K562 (cell line): ENCODE measurements at regions not wholly inside any gene's neighbourhood (a gene's known extent, or its start where the extent isn't known, plus 50 kb on each side); places are given as distances from the start of the nearest gene placed in this dataset.
A peak's percentile ranks its signal among the peaks of the same experiment; 100 is the strongest.

ENCODE experiments used
- ATAC-seq: fragments of 200-7000 bp; cut with Tn5 transposase; 3 replicates; pipeline ENCODE4 v1.9.1; 2020; ENCODE audit warnings: moderate library complexity
- BruUV-seq: library from RNA; stranded (reverse); fragments of 400-500 nt; replicated peaks from 2 replicates; lab custom pipeline; 2021; lab: Mats Ljungman, UMichigan
- CTCF ChIA-PET: fragments of 300-600 bp; formaldehyde crosslinking; extraction: SDS; loops from one replicate; lab custom pipeline; 2021; ENCODE audit warnings: low intra/inter-chr PET ratio; lab: Yijun Ruan, JAX
- POLR2A ChIA-PET: fragments of 300-600, 350-650 bp; sonication (Branson Sonifier 250); formaldehyde crosslinking; extraction: SDS; loops from one replicate; lab custom pipeline; 2021; ENCODE audit warnings: antibody characterized with exemption, inconsistent platforms; lab: Yijun Ruan, JAX
- DNase-seq, 4 experiments: peaks; one replicate each; pipeline versions ENCODE4 v3.0.0 to v3.0.0-alpha.2; 2011 to 2018; ENCODE audit warnings: low spot score in 3 of 4, mixed read lengths in 3 of 4; ENCODE audit errors: extremely low read depth in 1 of 4
- FAIRE-seq: peaks from 2 replicates; lab custom pipeline; 2011; peaks lifted over from hg19 to GRCh38; lab: Jason Lieb, UNC
- H2AFZ ChIP-seq: 2 replicates; pipeline ENCODE4 v1.6.0; 2011; ENCODE audit warnings: low read depth, low read length, control low read depth, inconsistent platforms
- H3K27ac ChIP-seq: fragments of 200-600 bp; 3 replicates; pipeline ENCODE4 v1.8.0; 2011; ENCODE audit warnings: low read depth, mild to moderate bottlenecking, control low read depth, inconsistent platforms, low read length, moderate library complexity, mixed read lengths; ENCODE audit errors: extremely low read depth
- H3K27me3 ChIP-seq, 2 experiments: fragments of 300-600 bp in 1 of 2; 2 replicates in 1 of 2; 3 replicates in 1 of 2; pipeline versions ENCODE4 v1.6.0 to v1.8.0; 2011; ENCODE audit warnings: inconsistent platforms in 2 of 2, low read length in 2 of 2, mild to moderate bottlenecking in 1 of 2, mixed read lengths in 1 of 2, moderate library complexity in 1 of 2; ENCODE audit not compliant: control insufficient read depth in 2 of 2, insufficient read depth in 2 of 2
- H3K36me3 ChIP-seq: fragments of 300-600 bp; 3 replicates; pipeline ENCODE4 v1.8.0; 2011; ENCODE audit warnings: mild to moderate bottlenecking, low read length, inconsistent platforms; ENCODE audit not compliant: control insufficient read depth, insufficient read depth
- H3K4me1 ChIP-seq, 2 experiments: fragments of 200-600 bp in 1 of 2; replicated peaks in 1 of 2; 2 replicates in 1 of 2; 3 replicates in 1 of 2; pipeline versions ENCODE4 v1.5.1 to v1.8.0; 2011; ENCODE audit warnings: inconsistent platforms in 2 of 2, low read length in 2 of 2, mild to moderate bottlenecking in 1 of 2, mixed read lengths in 1 of 2, moderate library complexity in 1 of 2; ENCODE audit not compliant: control insufficient read depth in 2 of 2, insufficient read depth in 2 of 2
- H3K4me2 ChIP-seq: 2 replicates; pipeline ENCODE4 v1.6.1; 2011; ENCODE audit warnings: low read length, control low read depth, inconsistent platforms, mixed read lengths; ENCODE audit not compliant: insufficient read depth
- H3K4me3 ChIP-seq: fragments of 200-600 bp; sonication (generic), shearing (Covaris generic); 2 replicates; pipeline ENCODE4 v1.5.1; 2016; ENCODE audit warnings: control low read depth, inconsistent platforms
- H3K79me2 ChIP-seq: fragments of 200-600 bp; 3 replicates; pipeline ENCODE4 v1.8.0; 2011; ENCODE audit warnings: low read length, inconsistent platforms; ENCODE audit not compliant: control insufficient read depth, insufficient read depth
- H3K9ac ChIP-seq, 2 experiments: 2 replicates each; pipeline versions ENCODE4 v1.6.0 to v1.6.1; 2011; ENCODE audit warnings: low read depth in 2 of 2, low read length in 2 of 2, control low read depth in 1 of 2, inconsistent platforms in 1 of 2, mild to moderate bottlenecking in 1 of 2, mixed read lengths in 1 of 2; ENCODE audit not compliant: insufficient read depth in 1 of 2
- H3K9me1 ChIP-seq: one replicate; pipeline ENCODE4 v1.6.0; 2011; ENCODE audit warnings: inconsistent platforms, mild to moderate bottlenecking, low read length, moderate library complexity; ENCODE audit not compliant: control insufficient read depth, insufficient read depth
- H3K9me3 ChIP-seq: replicated peaks from 2 replicates; pipeline ENCODE4 v1.5.1; 2011; ENCODE audit warnings: low read depth, low read length, inconsistent platforms; ENCODE audit not compliant: control insufficient read depth, insufficient read depth
- H4K20me1 ChIP-seq: replicated peaks from 2 replicates; pipeline ENCODE4 v1.6.1; 2011; ENCODE audit warnings: low read length, inconsistent platforms, mixed read lengths; ENCODE audit not compliant: control insufficient read depth, insufficient read depth
- ARID1B ChIP-seq: fragments of 450-650 bp; IDR thresholded peaks from 2 replicates; pipeline ENCODE4 v1.6.1; 2016; ENCODE audit warnings: antibody characterized with exemption, mild to moderate bottlenecking, inconsistent platforms
- CEBPG ChIP-seq, 3 experiments: fragments of 200-800 bp in 1 of 3; sonication (Bioruptor generic) in 1 of 3; sonication (generic) in 1 of 3; formaldehyde crosslinking in 1 of 3; IDR thresholded peaks in 2 of 3; conservative IDR thresholded peaks in 1 of 3; 2 replicates each; pipeline versions ENCODE4 v1.6.1 to v1.8.0; 2016 to 2022; ENCODE audit warnings: missing compliant biosample characterization in 2 of 3, missing genetic modification characterization in 2 of 3, mild to moderate bottlenecking in 1 of 3, missing genetic modification reagents in 1 of 3
- E4F1 ChIP-seq: fragments of 250-450 bp; sonication (Bioruptor Pico); IDR thresholded peaks from 2 replicates; pipeline ENCODE4 v1.5.0; 2021; ENCODE audit warnings: mild to moderate bottlenecking, borderline replicate concordance
- HES1 ChIP-seq: fragments of 450-650 bp; IDR thresholded peaks from 2 replicates; pipeline ENCODE4 v1.6.1; 2016; ENCODE audit warnings: low read depth, mild to moderate bottlenecking, moderate library complexity
- SP2 ChIP-seq: IDR thresholded peaks from 2 replicates; pipeline ENCODE4 v1.6.1; 2011; ENCODE audit warnings: mild to moderate bottlenecking, low read depth, low read length, moderate library complexity; ENCODE audit not compliant: poor library complexity, severe bottlenecking; ENCODE audit errors: extremely low read depth
- ZNF586 ChIP-seq: fragments of 450-650 bp; formaldehyde crosslinking; conservative IDR thresholded peaks from 2 replicates; pipeline ENCODE4 v1.4.0; 2020; ENCODE audit warnings: mild to moderate bottlenecking, moderate library complexity
- WGBS: fragments of 100-300 bp; shearing (Covaris generic); methylation state at CpG from one replicate; pipeline ENCODE4 v1.1.6; 2016; ENCODE audit warnings: low coverage, mixed read lengths; ENCODE audit not compliant: insufficient coverage; ENCODE audit errors: missing lambda C conversion rate; 5-methylcytosine and 5-hydroxymethylcytosine counted together
- in situ Hi-C: fragments of 300-500 bp; cut with MboI; formaldehyde crosslinking; loops from 4 replicates; pipeline ENCODE4 v1.15.0; 2018; ENCODE audit warnings: inconsistent platforms, mixed read lengths
- intact Hi-C: fragments of 100-400 bp; cut with micrococcal nuclease; formaldehyde crosslinking; loops from 2 replicates; pipeline ENCODE4 v1.14.2; 2022
- TF ChIP-seq, protein P1 (sequence below): fragments of 450-650 bp; formaldehyde crosslinking; IDR thresholded peaks from 2 replicates; pipeline ENCODE4 v1.4.0; 2022; ENCODE audit warnings: mild to moderate bottlenecking, moderate library complexity
- TF ChIP-seq, protein P2 (sequence below): IDR thresholded peaks from 2 replicates; pipeline ENCODE4 v1.6.1; 2014; ENCODE audit warnings: antibody characterized with exemption
- TF ChIP-seq, protein P3 (sequence below), 2 experiments: fragments of 450-650 bp in 1 of 2; sonication (generic) in 1 of 2; formaldehyde crosslinking in 1 of 2; IDR thresholded peaks in 1 of 2; conservative IDR thresholded peaks in 1 of 2; 2 replicates each; pipeline versions ENCODE4 v1.6.1 to v1.8.1; 2016 to 2023; ENCODE audit warnings: mild to moderate bottlenecking in 2 of 2, moderate library complexity in 2 of 2, inconsistent platforms in 1 of 2, missing genetic modification reagents in 1 of 2

- TF ChIP-seq, protein P1, sequence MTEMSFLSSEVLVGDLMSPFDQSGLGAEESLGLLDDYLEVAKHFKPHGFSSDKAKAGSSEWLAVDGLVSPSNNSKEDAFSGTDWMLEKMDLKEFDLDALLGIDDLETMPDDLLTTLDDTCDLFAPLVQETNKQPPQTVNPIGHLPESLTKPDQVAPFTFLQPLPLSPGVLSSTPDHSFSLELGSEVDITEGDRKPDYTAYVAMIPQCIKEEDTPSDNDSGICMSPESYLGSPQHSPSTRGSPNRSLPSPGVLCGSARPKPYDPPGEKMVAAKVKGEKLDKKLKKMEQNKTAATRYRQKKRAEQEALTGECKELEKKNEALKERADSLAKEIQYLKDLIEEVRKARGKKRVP (CRISPR knock-in tag) = no peak
- TF ChIP-seq HES1 (no peak), E4F1 (no peak), SP2 (no peak), ZNF586 (CRISPR knock-in tag) (no peak)
Observed at GRCh38 chr14:95024380-95024779, 132.9 kb downstream of the DICER1 start (continued).

DNA sequence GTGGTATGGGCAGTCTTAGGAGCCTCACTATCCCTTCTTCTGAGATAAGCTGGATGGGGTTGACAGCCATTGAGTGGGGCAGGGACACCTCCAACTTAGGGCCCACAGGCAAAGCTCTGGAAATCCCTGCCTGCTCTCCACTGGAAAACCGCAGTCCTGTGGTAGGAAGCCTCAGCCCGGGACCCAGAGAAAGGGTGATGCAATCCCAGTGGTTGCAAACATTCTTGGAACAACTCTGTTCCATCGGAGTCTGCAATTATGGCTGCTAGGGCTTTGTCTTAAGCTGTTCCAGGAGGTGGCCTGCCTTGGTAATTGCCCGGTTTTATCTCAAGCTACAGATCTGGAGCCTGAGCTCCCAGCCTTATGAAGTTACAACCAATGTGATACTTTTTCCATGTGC lies 133.4 kb downstream of the DICER1 start:
- Histone ChIP-seq H4K20me1 (no peaks in the 10 kb centered on the region), H3K27me3 (no peaks in the 10 kb centered on the region), H3K9me3 (no peaks in the 10 kb centered on the region), H3K9me1 (no peaks in the 10 kb centered on the region), H3K27ac (no peak overlapping the region), H3K9ac (no peak overlapping the region), H3K36me3 (no peaks in the 10 kb centered on the region), H3K79me2 (no peaks in the 10 kb centered on the region), H2AFZ (no peak overlapping the region), H3K4me2 (no peak overlapping the region), H3K4me1 (no peaks in the 10 kb centered on the region), H3K4me3 (no peak overlapping the region)
- WGBS = 0% methylated on average over 4 of the region's 4 CpGs
- DNase-seq = no peak
- TF ChIP-seq, protein P2, sequence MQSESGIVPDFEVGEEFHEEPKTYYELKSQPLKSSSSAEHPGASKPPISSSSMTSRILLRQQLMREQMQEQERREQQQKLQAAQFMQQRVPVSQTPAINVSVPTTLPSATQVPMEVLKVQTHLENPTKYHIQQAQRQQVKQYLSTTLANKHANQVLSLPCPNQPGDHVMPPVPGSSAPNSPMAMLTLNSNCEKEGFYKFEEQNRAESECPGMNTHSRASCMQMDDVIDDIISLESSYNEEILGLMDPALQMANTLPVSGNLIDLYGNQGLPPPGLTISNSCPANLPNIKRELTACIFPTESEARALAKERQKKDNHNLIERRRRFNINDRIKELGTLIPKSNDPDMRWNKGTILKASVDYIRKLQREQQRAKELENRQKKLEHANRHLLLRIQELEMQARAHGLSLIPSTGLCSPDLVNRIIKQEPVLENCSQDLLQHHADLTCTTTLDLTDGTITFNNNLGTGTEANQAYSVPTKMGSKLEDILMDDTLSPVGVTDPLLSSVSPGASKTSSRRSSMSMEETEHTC = no peak
- TF ChIP-seq ARID1B (no peak), CEBPG (CRISPR knock-in tag; IDR thresholded peaks at IDR 0.05) (no peak), CEBPG (tag; conservative IDR thresholded peaks at IDR 0.05 in 1 of 2, IDR thresholded peaks at IDR 0.05 in 1 of 2) (peak; percentile 86 to 90)
- TF ChIP-seq, protein P3, sequence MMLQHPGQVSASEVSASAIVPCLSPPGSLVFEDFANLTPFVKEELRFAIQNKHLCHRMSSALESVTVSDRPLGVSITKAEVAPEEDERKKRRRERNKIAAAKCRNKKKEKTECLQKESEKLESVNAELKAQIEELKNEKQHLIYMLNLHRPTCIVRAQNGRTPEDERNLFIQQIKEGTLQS (IDR thresholded peaks at IDR 0.05) = peak; percentile 50
- TF ChIP-seq, protein P3 (CRISPR knock-in tag; conservative IDR thresholded peaks at IDR 0.05) = no peak
- ATAC-seq = no peak
- in situ Hi-C loops = no loop called here
- BruUV-seq = no TSS peak
- intact Hi-C loops = no loop called here
- CTCF ChIA-PET = no interaction called here
- FAIRE-seq = no peak
- POLR2A ChIA-PET = interaction anchor here (0.6 kb wide), 1 partner anchor 1642 kb away, joined by 3 read pairs; no protein-coding TSS in a partner anchor
